HG02798 (cell line): ENCODE measurements at regions not wholly inside any gene's neighbourhood (a gene's known extent, or its start where the extent isn't known, plus 50 kb on each side); places are given as distances from the start of the nearest gene placed in this dataset.

Source experiments
- ATAC-seq: cut with Tn5 transposase; IDR thresholded peaks from one replicate; pipeline ENCODE4 v1.9.1; 2021; ENCODE audit warnings: mild to moderate bottlenecking; ENCODE audit not compliant: unreplicated experiment, poor library complexity

- ATAC-seq, result no peak
These were observed 111.2 kb upstream of the AGAP1 start for GRCh38 chr2:235382601-235383000.

DNA sequence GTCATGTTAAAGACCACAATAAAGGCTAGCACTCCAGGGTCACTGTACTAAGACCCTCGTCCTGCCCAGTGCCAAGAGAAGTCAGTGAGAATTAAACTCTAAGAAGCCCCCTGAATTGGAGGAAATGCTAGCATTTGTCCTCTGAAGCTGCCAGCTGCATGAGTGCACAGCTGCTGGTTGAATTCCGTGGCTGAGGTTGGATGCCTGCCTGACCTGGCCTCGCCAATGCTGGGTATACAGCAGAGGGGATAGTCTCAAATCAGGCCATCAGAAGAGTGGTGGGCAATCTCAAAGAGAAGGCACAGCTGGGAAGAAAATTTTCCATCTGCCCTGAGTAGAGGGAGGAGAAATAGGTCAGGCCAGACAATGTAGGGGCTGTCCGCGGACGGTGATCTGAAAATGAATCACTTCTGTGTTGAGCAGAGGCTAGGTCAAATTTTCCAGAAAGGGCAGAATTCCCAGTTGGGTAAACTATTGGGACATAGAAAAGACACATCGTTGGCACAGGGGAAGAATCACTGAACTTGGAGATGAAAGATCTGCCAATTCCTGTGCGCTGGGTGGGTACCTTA lies 110.5 kb upstream of the AGAP1 start:
- no peak for ATAC-seq

DNA sequence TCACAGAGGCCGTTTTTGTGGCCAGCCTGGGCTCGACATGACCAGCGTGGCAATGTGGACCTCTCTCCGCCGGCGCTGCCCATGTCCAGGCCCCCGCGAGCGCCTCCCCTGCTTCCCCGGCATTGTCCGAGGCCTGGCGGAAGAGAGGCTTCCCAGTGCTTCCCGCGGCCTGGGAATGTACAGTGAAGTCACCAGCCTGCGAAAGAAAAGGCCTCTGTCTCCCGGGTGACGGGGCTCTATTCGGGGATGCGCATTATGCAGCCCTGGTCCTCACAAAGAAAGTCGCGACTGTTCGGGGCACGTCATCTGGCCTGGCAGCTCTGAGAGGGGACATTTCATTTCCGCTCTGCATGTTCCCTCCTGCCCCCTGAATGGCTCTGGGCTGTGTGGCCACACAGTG lies 109.2 kb upstream of the AGAP1 start:
- no peak for ATAC-seq

GRCh38 chr2:235389626-235390025 lies 104.2 kb upstream of the AGAP1 start:
- ATAC-seq, result no peak

DNA sequence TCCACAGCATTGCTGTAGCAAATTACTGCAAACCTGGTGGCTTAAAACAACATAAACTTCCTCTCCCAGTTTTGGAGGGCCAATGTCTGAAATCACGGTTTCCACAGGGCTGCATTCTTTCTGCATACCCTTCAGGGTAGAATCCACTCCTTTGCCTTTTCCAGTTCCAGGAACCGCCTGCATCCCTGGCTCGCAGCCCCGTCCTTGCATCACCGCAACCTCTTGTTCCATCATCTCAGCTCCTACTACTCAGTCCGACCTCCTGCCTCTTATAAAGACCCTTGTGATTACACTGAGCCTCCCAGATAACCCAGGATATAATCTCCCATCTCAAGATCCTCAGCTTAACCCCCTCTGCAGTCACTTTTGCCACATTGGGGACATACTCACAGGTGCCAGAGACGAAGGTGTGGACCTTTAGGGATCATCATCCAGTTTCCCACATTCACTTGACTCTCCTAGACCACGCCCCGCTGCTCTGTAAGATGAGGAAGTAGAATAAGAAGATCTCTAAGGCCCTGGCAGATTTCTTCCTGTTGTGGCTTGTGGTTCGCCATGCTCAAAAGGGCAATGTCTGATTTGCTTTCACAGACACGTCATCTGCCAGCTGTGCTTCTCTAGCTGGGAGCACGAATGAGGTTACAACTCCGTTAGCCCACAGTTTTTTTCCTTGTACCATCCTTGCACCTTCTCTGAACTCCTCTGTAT lies 103.6 kb upstream of the AGAP1 start:
- peak; percentile 76 for ATAC-seq

- ATAC-seq, result no peak
These were observed 103.0 kb upstream of the AGAP1 start for GRCh38 chr2:235390816-235391194.

GRCh38 chr2:235391921-235392615 lies 101.8 kb upstream of the AGAP1 start:
- no peak for ATAC-seq

DNA sequence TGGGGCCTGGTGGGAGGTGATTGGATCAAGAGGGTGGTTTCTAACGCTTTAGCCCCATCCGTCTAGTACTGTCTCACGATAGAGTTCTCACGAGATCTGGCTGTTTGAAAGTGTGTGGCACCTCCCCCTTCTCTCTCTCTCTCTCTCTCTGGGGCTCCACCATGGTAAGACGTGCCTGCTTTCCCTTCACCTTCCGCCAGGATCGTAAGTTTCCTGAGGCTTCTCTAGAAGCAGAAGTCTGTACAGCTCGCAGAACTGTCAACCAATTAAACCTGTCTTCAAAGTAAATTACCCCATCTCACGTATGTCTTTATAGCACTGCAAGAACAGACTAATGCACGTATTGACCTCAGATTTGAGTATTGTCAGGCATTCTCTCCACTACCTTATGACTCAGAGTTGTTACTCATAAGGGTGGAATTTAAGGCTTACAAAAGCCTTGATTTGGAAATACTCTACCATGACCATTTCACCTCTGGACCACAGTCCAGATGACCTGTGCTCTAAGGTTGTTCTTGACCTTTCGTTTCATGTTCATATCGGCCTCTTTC lies 99.5 kb upstream of the AGAP1 start:
- no peak for ATAC-seq

- no peak for ATAC-seq
These were observed 97.6 kb upstream of the AGAP1 start for GRCh38 chr2:235396071-235396846.

GRCh38 chr2:235398321-235398720 lies 95.5 kb upstream of the AGAP1 start:
- ATAC-seq, result no peak

DNA sequence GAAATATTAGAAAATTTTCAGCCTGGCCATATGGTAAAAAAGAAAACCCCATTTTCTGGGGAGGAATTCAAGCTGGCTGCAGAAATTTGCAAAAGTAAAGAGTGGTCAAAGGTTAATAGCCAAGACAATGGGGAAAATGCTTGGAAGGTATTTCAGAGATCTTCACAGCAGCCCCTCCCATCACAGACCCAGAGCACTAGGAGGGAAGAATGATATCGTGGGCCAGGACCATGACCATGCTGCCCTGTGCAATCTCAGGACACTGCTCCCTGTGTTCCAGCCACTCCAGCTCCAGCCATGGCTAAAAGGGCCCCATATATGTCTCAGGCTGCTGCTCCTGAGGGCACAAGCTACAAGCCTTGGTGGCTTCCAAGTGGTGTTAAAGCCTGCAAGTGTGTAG lies 93.9 kb upstream of the AGAP1 start:
- ATAC-seq, result no peak

DNA sequence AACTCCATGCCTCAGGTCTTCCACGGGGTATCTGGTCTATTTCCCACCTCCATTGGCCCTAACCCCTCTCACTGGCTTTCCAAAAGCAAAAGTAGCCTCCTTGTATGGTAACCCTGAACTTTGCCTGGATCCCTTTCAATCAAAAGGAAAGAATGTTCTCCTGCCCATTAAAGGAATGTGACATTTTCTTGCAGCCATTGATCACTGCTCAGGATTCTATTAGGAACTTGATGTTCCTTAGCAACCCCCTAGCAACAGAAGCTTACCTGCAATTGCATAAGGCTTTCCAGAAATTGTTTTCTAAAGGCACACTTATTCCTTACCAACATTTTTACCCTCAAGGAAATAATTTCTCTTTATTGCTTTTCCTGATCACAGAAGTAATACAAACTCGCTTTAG lies 91.4 kb upstream of the AGAP1 start:
- ATAC-seq, result no peak

GRCh38 chr2:235405612-235406361 lies 88.1 kb upstream of the AGAP1 start:
- no peak for ATAC-seq

DNA sequence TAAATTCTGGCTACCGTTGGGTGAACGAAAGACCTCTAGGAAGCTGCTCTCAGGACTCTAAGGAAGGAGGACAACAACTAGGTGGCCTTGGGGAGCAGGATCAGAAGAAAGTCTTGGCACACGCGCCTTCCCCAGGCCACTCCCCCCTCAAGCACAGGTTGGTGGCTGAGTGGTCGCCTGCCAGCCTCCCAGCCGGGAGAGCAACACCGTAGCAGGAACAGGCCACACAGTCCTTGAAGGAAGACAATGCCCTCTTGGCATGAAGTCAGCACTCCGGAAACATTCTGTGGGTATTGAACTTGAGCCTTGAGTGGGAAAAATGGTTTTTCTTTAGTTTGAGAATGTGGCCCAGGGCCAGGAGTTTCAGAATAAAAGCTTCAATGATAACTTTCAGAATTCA lies 87.4 kb upstream of the AGAP1 start:
- no peak for ATAC-seq

DNA sequence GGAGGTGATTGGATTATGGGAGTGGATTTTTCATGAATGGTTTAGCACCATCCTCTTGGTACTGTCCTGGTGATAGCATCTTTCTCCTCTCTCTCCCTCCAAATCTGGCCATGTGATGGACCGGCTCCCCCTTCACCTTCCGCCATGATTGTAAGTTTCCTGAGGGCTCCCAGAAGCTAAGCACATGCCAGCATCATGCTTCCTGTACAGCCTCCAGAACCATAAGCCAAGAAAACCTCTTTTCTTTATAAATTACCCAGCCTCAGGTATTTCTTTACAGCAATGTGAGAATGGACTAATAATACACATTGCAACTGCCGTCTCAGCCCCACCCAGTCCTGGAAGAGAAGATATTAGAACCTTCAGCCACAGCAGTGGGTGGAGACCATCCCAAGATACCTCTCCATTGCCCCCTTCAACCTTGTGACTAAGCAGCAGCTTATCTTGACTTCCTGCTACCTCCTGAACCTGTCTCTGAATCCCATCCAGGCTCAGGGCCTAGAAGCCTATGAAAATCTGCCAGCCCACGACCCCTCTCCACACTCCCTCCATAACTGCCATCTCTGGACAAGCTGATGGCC lies 81.8 kb upstream of the AGAP1 start:
- no peak for ATAC-seq

GRCh38 chr2:235413064-235413463 lies 80.8 kb upstream of the AGAP1 start:
- no peak for ATAC-seq

- no peak for ATAC-seq
These were observed 79.4 kb upstream of the AGAP1 start for GRCh38 chr2:235414422-235414821.

DNA sequence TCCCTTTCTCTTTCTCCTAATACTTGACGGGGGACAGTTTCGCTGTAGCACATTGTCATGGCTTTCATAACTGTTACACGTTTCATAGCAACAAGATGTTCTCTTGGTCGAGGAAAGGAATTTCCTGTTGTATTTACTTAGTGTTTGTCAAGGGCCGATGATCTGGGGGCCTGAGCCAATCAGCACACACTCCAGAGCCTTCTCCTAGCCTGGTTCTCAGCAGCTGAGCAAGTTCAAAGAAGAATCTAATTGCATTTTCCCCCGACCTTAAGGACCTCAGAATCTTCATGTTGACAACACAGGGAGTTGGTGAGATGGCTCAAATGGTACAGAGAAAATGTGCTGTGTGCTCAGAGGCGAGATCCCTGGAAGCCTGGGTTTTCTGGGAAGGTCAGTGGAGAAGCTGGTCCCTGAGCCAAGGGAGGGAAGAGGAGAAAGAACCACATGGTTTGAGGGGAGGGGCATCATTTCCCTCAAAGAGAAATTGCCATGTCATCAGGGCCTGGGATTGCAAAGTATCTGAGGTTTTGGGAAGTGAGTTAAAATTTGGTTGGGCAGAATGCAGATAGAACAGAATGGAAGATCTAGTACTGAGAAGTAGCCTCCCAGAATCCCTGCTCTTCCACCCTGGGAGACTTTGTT lies 76.9 kb upstream of the AGAP1 start:
- ATAC-seq, result no peak

DNA sequence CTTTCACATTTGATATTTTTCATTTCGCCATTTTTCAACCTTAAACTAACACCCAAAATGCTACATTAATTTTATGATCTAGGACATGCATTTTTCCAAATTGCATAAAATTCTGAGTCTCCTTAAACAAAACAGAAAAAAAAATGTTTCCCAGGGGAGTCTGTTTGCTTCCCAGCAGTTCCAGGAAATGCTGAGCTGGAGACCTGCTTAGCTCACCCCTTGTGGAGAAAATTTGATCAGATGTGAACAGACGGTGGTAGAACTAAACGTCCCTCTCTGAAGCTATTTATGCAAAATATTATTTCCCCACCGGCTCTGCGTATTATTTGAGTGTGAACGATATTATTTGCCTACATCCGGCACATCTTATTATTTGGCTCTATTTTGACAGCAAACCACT lies 74.9 kb upstream of the AGAP1 start:
- no peak for ATAC-seq
